ENCODE measurements at regions not wholly inside any gene's neighbourhood (a gene's known extent, or its start where the extent isn't known, plus 50 kb on each side); places are given as distances from the start of the nearest gene placed in this dataset.

- DNase-seq (ENCODE audit: low read depth in 4 of 4, low spot score in 3 of 4), result no peak
Observed at GRCh38 chr12:91870872-91871707, 274.6 kb downstream of the BTG1 start.

GRCh38 chr12:91868054-91868453 lies 277.6 kb downstream of the BTG1 start:
- DNase-seq (ENCODE audit: low read depth in 4 of 4, low spot score in 3 of 4), result no peak

GRCh38 chr12:91866566-91866965 lies 279.1 kb downstream of the BTG1 start:
- no peak for DNase-seq (ENCODE audit: low read depth in 4 of 4, low spot score in 3 of 4)

- no peak for DNase-seq (ENCODE audit: low read depth in 4 of 4, low spot score in 3 of 4)
Observed at GRCh38 chr12:91863702-91864101, 281.9 kb downstream of the BTG1 start.

GRCh38 chr12:91861554-91861953 lies 284.1 kb downstream of the BTG1 start:
- no peak for DNase-seq (ENCODE audit: low read depth in 4 of 4, low spot score in 3 of 4)

GRCh38 chr12:91859347-91859746 lies 286.3 kb downstream of the BTG1 start:
- no peak for DNase-seq (ENCODE audit: low read depth in 4 of 4, low spot score in 3 of 4)

- DNase-seq (ENCODE audit: low read depth in 4 of 4, low spot score in 3 of 4), result no peak
Observed at GRCh38 chr12:91857813-91858542, 287.7 kb downstream of the BTG1 start.

- no peak for DNase-seq (ENCODE audit: low read depth in 4 of 4, low spot score in 3 of 4)
Observed at GRCh38 chr12:91854725-91855124, 290.9 kb downstream of the BTG1 start.

GRCh38 chr12:91853350-91854127 lies 292.1 kb downstream of the BTG1 start:
- DNase-seq (ENCODE audit: low read depth in 4 of 4, low spot score in 3 of 4), result no peak

GRCh38 chr12:91852634-91853033 lies 293.0 kb downstream of the BTG1 start:
- no peak for DNase-seq (ENCODE audit: low read depth in 4 of 4, low spot score in 3 of 4)

- no peak for DNase-seq (ENCODE audit: low read depth in 4 of 4, low spot score in 3 of 4)
Observed at GRCh38 chr12:91851741-91852477, 293.7 kb downstream of the BTG1 start.

- DNase-seq (ENCODE audit: low read depth in 4 of 4, low spot score in 3 of 4), result no peak
Observed at GRCh38 chr12:91846466-91847055, 299.1 kb downstream of the BTG1 start.

GRCh38 chr12:91845365-91845764 lies 300.3 kb downstream of the BTG1 start:
- DNase-seq (ENCODE audit: low read depth in 4 of 4, low spot score in 3 of 4), result no peak

- DNase-seq (ENCODE audit: low read depth in 4 of 4, low spot score in 3 of 4), result no peak
Observed at GRCh38 chr12:91841822-91842221, 303.8 kb downstream of the BTG1 start.

GRCh38 chr12:91836696-91837095 lies 308.9 kb downstream of the BTG1 start:
- no peak for DNase-seq (ENCODE audit: low read depth in 4 of 4, low spot score in 3 of 4)

- DNase-seq (ENCODE audit: low read depth in 4 of 4, low spot score in 3 of 4), result no peak
Observed at GRCh38 chr12:91836264-91836663, 309.4 kb downstream of the BTG1 start.

GRCh38 chr12:91835693-91836092 lies 310.0 kb downstream of the BTG1 start:
- DNase-seq (ENCODE audit: low read depth in 4 of 4, low spot score in 3 of 4), result no peak

- no peak for DNase-seq (ENCODE audit: low read depth in 4 of 4, low spot score in 3 of 4)
Observed at GRCh38 chr12:91833780-91834359, 311.8 kb downstream of the BTG1 start.

GRCh38 chr12:91825999-91826398 lies 319.6 kb downstream of the BTG1 start:
- no peak for DNase-seq (ENCODE audit: low read depth in 4 of 4, low spot score in 3 of 4)

- no peak for DNase-seq (ENCODE audit: low read depth in 4 of 4, low spot score in 3 of 4)
Observed at GRCh38 chr12:91824991-91825390, 320.7 kb downstream of the BTG1 start.
